SH-SY5Y (cell line): ENCODE measurements at regions not wholly inside any gene's neighbourhood (a gene's known extent, or its start where the extent isn't known, plus 50 kb on each side); places are given as distances from the start of the nearest gene placed in this dataset.

Experiments
- GATA2 ChIP-seq: IDR thresholded peaks from 2 replicates; pipeline ENCODE4 v1.6.1; 2011; ENCODE audit warnings: mild to moderate bottlenecking, low read depth, low read length
- GATA3 ChIP-seq: IDR thresholded peaks from 2 replicates; pipeline ENCODE4 v1.6.1; 2011; ENCODE audit warnings: low read depth, mild to moderate bottlenecking, low read length, moderate library complexity

DNA sequence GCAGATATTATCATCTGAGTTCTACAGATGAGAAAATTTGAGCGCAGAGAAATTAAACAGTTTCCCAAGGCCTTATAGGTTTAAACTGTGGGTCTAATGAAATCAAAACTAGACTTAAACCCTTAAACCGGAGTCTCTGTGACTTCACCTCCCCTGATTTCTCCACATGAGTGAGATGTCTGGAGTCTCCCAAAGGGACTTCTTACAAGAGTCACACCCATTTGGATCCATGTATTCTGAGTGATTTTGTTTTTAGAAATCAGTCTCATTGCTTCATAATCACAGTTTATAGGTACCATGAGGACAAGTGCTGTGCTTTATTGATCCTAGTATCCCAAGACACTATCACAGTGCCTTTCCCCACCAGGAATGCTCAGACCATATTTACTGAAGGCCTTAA, 206.0 kb upstream of the JUN start:
- TF ChIP-seq GATA3 (no peak), GATA2 (no peak)

DNA sequence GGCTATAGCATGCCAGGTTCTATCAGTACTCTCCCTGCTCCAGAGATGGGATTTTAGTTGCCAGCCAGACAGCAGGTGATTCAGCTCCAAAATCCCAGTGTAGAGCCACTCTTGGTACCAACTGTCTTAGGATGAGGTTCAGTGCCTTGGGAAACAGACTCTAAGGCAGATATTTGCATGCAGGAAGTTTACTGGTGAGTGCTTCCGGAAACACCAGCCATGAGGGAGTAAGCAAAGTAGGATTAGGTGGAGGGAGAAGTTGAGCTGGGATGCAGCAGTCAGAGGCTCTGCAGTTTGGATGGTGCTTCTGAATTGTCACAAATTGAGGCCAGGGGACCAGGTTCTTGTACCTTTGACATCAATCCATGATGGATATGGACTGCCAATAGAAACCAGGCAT, 207.5 kb upstream of the JUN start:
- TF ChIP-seq GATA3 (no peak), GATA2 (no peak)

DNA sequence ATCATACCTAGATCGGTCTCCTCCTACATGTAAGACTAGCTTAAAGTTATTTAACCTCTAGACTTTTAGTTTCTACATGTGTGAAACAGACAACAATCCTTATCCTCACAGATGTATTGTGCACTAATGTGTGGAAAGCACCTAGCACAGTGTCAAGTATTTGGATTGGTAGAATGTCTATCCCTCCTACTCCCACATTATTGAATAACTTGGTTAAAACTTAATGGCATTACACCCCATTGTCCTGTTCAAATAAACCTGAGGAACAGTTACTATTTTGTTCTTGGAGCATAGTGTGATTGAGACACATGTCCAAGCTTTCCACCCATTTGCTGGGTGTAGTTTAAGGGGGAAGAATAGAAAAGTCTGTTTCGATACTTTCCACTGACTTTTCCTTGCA, 208.8 kb upstream of the JUN start:
- TF ChIP-seq GATA2 (no peak), GATA3 (no peak)

DNA sequence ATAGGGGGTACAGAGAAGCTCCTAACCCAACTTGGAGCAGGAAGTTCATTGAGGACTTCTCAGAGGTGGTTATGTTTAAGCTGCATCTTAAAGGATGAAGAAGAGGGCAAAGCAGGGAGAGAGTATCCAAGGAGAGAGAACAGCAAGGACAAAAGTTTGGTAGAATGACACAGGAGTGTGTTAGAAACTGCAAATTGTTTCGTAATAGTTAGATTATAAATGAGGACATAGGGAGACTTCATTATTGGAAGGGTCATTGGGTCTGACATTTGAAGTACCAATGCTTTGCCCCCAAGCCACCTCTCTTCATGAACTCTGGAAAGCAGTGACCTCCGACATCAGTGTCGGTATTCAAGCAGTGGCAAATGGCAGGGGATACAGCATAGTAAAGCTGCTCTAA, 209.6 kb upstream of the JUN start:
- no peak for TF ChIP-seq GATA2
- no peak for TF ChIP-seq GATA3

DNA sequence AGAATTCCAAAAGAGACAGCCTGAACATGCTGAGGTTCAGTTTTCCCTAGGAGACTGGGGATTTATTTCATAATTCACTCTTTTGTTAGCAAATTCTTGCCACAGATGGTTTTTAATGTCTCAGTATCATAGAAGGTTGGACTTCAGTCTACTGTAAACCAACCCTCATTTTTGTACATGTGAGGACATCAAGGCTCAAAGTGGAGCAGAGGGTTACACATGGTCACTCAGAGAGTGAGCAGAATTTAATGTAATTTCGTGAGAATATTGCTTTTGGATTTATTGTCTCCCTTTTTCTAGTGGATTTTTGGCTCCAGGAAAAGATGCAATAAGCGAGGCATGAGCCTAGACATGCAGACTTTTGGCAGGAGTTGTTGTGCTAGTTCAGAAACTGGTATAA, 210.8 kb upstream of the JUN start:
- no peak for TF ChIP-seq GATA2
- no peak for TF ChIP-seq GATA3

DNA sequence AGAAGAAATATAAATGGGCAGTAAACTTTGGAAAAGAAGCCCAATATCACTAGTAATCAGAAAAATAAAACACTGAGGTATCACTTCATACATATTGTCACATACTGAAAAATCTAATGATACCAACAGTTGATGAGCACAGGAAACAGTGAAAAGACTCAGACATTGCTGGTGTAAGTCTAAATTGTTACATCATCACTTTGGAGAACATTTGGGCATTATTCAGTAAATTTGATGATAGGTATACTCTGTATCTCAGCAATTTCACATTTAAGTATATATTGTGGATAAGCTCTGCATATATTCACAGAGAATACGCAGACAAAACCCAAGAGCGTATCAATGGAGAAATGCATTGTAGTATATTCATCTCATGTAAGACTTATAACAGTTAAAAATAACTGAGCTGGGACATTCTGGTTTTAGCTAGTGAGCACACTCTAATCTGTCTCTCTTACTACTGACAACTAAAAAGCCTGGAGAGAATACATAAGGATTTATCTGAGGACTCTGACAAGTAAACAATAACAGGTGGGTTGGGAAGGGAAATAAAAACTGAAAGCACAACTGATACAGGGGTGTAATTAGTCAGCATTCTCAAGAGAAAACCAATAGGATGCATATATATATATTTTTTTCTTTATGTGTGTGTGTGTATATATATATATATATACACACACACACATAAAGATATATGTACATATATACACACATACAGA, 212.7 kb upstream of the JUN start:
- TF ChIP-seq GATA2 = no peak
- no peak for TF ChIP-seq GATA3

DNA sequence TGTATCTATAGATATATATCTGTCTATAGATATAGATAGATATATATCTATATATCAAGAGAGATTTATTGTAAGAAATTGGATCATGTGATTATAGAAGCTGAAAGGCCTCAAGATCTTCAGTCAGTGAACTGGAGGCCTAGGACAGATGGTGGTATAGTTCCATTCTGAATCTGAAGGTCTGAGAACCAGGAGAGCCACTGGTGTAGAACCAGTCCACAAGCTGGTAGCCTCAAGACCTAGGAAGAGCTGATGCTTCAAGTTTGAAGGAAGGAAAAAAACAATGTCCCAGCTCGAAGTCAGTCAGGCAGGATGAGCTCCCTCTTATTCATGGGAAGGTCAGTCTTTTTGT, 213.2 kb upstream of the JUN start:
- TF ChIP-seq GATA3 (no peak), GATA2 (no peak)

DNA sequence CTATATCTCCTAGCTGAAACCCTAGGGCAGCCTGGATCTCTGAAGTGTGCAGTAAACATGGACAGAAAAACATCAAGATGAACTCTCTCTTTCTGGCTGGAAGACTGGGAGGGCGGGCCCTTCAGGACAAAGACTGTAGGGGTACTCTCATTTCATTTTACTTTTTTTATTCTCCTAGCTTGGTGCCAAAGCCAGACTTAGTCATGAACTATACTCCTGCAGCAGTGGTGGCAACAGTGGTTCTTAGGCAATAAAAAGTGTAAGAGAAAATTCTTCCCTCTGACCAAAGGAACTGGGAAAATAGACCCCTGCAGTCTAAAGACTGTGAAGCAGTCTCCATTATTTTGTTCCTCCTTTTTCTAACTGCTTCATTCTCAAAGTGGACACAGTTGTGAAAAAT, 213.8 kb upstream of the JUN start:
- no peak for TF ChIP-seq GATA3
- no peak for TF ChIP-seq GATA2

DNA sequence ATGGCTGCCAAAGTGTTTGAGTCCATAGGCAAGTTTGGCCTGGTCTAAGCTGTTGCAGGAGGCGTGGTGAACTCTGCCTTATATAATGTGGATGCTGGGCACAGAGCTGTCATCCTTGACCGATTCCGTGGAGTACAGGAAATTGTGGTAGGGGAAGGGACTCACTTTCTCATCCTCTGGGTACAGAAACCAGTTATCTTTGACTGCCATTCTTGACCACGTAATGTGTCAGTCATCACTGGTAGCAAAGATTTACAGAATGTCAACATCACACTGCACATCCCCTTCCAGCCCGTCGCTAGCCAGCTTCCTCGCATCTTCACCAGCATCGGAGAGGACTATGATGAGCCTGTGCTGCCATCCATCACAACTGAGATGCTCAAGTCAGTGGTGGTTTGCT, 215.8 kb upstream of the JUN start:
- TF ChIP-seq GATA2 (no peak), GATA3 (no peak)

DNA sequence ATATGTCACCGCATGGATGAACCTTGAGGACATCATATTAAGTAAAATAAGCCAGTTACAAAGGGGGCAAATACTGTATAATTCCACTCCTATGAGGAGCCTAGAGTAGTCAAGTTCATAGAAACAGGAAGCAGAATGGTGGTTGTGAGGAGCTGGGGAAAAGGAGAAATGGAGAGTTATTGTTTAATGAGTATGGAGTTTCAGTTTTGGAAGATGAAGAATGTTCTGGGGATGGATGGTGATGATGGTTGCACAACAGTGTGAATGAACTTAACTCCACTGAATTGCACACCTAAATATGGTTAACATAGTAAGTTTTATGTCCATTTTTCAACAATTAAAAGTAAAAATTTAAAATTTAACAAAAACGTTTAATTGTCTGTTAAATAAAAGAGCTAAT, 220.9 kb upstream of the JUN start:
- TF ChIP-seq GATA2 (no peak), GATA3 (no peak)

DNA sequence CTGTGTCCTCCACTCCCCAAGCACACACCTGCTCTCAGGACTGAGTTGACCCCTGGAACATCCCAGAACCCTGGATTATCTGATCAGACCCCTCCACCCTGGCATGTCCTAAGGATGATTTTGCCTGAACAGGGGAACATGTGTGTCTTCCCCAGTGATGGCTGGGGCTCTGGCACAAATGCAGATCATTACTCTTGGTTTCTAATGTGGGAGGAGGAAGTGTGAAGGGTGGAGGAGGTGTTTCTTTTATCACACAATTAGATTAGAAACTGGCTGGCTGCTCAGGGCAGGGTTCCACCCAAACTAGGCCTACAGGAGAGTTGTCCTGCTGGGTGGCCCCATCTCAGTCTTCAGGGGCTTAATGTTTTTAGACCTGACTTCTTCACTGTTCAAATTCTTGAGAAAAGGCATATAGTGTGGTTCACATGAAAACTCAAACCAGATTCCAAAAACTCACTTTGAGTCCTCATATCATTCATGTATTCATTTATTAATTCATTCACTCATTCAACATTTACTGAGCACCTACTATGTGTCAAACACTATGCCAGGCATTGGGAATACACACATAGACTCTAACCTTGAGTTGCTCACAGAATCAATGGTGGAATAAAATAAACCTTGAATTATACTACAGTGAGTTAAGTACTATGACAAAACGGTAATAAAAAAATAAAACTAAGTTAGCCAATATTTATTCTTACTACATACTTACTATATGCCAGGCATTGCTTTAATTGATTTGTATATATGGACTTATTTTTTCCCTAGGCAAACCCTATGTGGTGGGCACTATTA, 221.8 kb upstream of the JUN start:
- TF ChIP-seq GATA2 = no peak
- no peak for TF ChIP-seq GATA3

DNA sequence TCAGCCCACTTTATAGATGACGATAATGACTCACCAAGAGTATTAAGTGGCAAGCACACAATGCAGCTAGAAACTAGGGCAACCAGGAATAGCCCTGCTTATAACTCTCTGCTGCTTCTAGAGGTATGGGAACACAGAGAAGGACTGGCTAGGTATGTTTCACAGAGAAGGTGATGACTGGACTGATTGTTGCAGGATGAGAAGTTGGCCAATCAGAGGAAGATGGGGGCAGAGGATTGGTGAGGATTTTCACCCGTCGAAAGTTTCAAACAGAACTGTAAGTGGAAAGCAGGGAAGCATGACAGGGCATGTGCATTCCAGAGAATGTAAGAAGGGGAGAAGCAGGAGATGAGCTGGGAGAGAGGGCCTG, 222.4 kb upstream of the JUN start:
- TF ChIP-seq GATA2 = no peak
- TF ChIP-seq GATA3 = no peak

DNA sequence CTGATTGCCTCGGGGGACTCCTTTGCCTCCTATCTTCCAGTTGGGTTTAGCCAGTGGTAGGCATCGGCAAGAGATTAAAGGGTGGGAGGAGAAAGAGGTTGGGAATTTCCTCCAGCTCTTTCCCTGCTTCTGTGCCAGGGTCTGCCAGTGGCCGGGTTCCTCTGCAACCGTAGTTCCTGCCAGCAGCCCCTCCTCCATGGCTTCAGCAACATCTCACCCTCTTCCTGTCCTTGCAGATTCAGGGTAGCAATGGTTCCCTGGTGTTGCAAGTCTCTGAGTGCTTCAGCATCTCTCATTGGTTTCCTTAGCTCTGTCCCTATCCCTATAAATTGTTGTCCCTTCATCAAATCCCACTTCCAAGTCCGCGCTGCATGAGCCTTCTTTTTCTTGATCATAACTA, 223.1 kb upstream of the JUN start:
- TF ChIP-seq GATA3 = no peak
- TF ChIP-seq GATA2 = no peak

DNA sequence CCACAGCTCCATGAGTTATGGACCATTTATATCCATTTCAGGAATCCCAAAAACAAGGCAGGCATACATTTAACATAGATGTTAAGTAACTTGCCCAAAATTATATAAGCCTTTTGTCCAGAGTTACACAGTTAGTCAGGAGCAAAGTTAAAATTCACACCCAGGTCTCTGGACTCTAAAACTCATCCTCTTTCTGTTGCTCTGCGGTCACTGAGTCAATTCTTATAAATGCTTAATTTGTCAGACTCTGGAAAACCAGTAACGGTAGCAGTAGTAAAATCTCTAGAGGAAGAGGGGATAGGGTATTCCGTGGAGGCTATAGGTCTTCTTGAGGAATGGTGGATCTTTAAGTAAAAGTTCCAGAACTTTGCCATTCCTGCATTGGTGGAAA, 223.6 kb upstream of the JUN start:
- TF ChIP-seq GATA3 (no peak), GATA2 (no peak)

DNA sequence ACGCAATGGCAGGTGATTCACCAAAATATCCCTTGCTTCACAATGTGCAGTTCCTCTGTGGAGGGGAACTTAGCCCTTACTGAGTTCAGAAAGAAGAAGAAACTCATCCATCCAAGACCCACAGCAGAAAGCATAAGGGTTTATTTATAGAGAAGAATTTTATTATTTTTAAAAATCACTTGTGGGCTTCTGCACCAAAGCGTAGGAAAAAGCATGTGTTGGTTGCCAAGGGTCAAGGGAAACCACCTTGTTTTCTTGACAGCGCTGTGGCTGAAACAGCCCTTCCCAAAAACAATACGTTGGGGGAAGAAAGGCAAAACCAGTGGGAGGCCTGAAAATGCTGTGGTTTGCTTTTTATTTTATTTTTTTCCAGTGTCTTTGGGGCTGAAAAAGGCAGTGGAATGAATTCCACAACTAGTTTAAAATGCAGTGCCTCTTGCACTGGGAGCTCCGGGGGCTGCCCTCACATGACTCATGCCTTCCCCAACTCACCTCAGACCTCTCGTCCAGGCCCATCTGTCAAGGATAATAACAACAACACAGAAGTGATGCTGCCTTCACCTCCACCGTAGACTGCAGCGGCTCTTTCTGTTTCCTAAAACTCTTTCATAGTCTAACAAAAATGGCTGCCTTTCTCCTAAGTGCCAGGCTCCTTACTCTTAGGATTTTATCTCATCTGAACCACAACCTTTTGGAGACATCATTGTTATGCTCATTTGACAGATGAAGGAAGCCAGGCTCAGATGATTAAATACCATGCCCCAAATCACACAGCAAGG, 224.2 kb upstream of the JUN start:
- TF ChIP-seq GATA3 (no peak), GATA2 (no peak)
